H9 (cell line): ENCODE measurements at regions not wholly inside any gene's neighbourhood (a gene's known extent, or its start where the extent isn't known, plus 50 kb on each side); places are given as distances from the start of the nearest gene placed in this dataset.
A peak's percentile ranks its signal among the peaks of the same experiment; 100 is the strongest.

Experiments
- DNase-seq: peaks from one replicate; pipeline ENCODE4 v3.0.0-alpha.2; 2017
- H2AFZ ChIP-seq: one replicate; pipeline ENCODE4 v1.6.1; 2013; ENCODE audit warnings: mild to moderate bottlenecking, low read length, control low read depth, moderate library complexity
- H2AK5ac ChIP-seq: 2 replicates; pipeline ENCODE4 v1.6.1; 2013; ENCODE audit warnings: low read length, control low read depth, mixed read lengths; ENCODE audit not compliant: insufficient read length
- H2BK120ac ChIP-seq: one replicate; pipeline ENCODE4 v1.6.1; 2013; ENCODE audit warnings: low read depth, mild to moderate bottlenecking, low read length, control low read depth, inconsistent platforms; ENCODE audit not compliant: poor library complexity, severe bottlenecking
- H2BK12ac ChIP-seq: 2 replicates; pipeline ENCODE4 v1.6.1; 2013; ENCODE audit warnings: low read length, control low read depth, mixed read lengths, low read depth; ENCODE audit not compliant: insufficient read length
- H2BK15ac ChIP-seq: 2 replicates; pipeline ENCODE4 v1.6.1; 2013; ENCODE audit warnings: low read depth, low read length, control low read depth
- H2BK20ac ChIP-seq: one replicate; pipeline ENCODE4 v1.6.1; 2013; ENCODE audit warnings: low read depth, mild to moderate bottlenecking, low read length, control low read depth, inconsistent platforms; ENCODE audit not compliant: poor library complexity, severe bottlenecking
- H2BK5ac ChIP-seq: 2 replicates; pipeline ENCODE4 v1.6.1; 2013; ENCODE audit warnings: low read length, control low read depth, mixed read lengths; ENCODE audit not compliant: insufficient read length
- H3K14ac ChIP-seq: 2 replicates; pipeline ENCODE4 v1.6.1; 2013; ENCODE audit warnings: low read length, control low read depth; ENCODE audit not compliant: insufficient read depth
- H3K18ac ChIP-seq: 2 replicates; pipeline ENCODE4 v1.6.1; 2013; ENCODE audit warnings: low read depth, mild to moderate bottlenecking, mixed read lengths, low read length, control low read depth; ENCODE audit not compliant: insufficient read length
- H3K23ac ChIP-seq: 2 replicates; pipeline ENCODE4 v1.6.1; 2013; ENCODE audit warnings: low read length, control low read depth, mixed read lengths, low read depth; ENCODE audit not compliant: insufficient read length
- H3K23me2 ChIP-seq: 2 replicates; pipeline ENCODE4 v1.6.1; 2013; ENCODE audit warnings: low read depth, mild to moderate bottlenecking, mixed read lengths, low read length, control low read depth; ENCODE audit not compliant: insufficient read length, poor library complexity, severe bottlenecking
- H3K27ac ChIP-seq: 2 replicates; pipeline ENCODE4 v1.5.1; 2013; ENCODE audit warnings: low read length, control low read depth, mixed read lengths, low read depth; ENCODE audit not compliant: insufficient read length
- H3K27me3 ChIP-seq: 2 replicates; pipeline ENCODE4 v1.6.1; 2013; ENCODE audit warnings: low read length, control low read depth, inconsistent platforms; ENCODE audit not compliant: insufficient read depth
- H3K4ac ChIP-seq: 2 replicates; pipeline ENCODE4 v1.6.1; 2013; ENCODE audit warnings: low read depth, mild to moderate bottlenecking, control low read depth, inconsistent platforms, low read length, moderate library complexity
- H3K4me1 ChIP-seq: 2 replicates; pipeline ENCODE4 v1.6.1; 2013; ENCODE audit warnings: low read length, control low read depth, inconsistent platforms; ENCODE audit not compliant: insufficient read depth
- H3K4me2 ChIP-seq: 2 replicates; pipeline ENCODE4 v1.6.1; 2013; ENCODE audit warnings: low read length, control low read depth, mixed read lengths; ENCODE audit not compliant: insufficient read length, insufficient read depth
- H3K56ac ChIP-seq: 2 replicates; pipeline ENCODE4 v1.6.1; 2013; ENCODE audit warnings: low read depth, mild to moderate bottlenecking, mixed read lengths, low read length, control low read depth; ENCODE audit not compliant: insufficient read length
- H3K79me1 ChIP-seq: 2 replicates; pipeline ENCODE4 v1.6.1; 2013; ENCODE audit warnings: low read depth, mild to moderate bottlenecking, moderate library complexity, low read length, control low read depth, inconsistent platforms; ENCODE audit not compliant: insufficient read depth, poor library complexity, severe bottlenecking
- H3K79me2 ChIP-seq: 2 replicates; pipeline ENCODE4 v1.6.1; 2013; ENCODE audit warnings: low read length, control low read depth, inconsistent platforms; ENCODE audit not compliant: insufficient read depth
- H3K9ac ChIP-seq: 2 replicates; pipeline ENCODE4 v1.6.1; 2013; ENCODE audit warnings: low read length, control low read depth, mixed read lengths; ENCODE audit not compliant: insufficient read length; ENCODE audit errors: extremely low read depth
- H3K9me3 ChIP-seq: one replicate; pipeline ENCODE4 v1.6.1; 2013; ENCODE audit warnings: low read depth, low read length, inconsistent platforms; ENCODE audit not compliant: control insufficient read depth
- H3T11ph ChIP-seq: one replicate; pipeline ENCODE4 v1.6.1; 2013; ENCODE audit warnings: mild to moderate bottlenecking, low read length, control low read depth, inconsistent platforms
- H4K20me1 ChIP-seq: one replicate; pipeline ENCODE4 v1.6.1; 2013; ENCODE audit not compliant: control insufficient read depth, insufficient read length, insufficient read depth
- H4K5ac ChIP-seq: 2 replicates; pipeline ENCODE4 v1.6.1; 2013; ENCODE audit warnings: low read depth, mild to moderate bottlenecking, mixed read lengths, low read length, control low read depth; ENCODE audit not compliant: insufficient read length
- H4K8ac ChIP-seq: replicated peaks from 2 replicates; pipeline ENCODE4 v1.6.1; 2013; ENCODE audit warnings: low read length, control low read depth, mixed read lengths, low read depth; ENCODE audit not compliant: insufficient read length
- H4K91ac ChIP-seq: 2 replicates; pipeline ENCODE4 v1.6.1; 2013; ENCODE audit warnings: low read depth, mild to moderate bottlenecking, moderate library complexity, mixed read lengths, low read length, control low read depth; ENCODE audit not compliant: insufficient read length
- H3K27ac Mint-ChIP-seq, 3 experiments: 2 replicates in 2 of 3; 3 replicates in 1 of 3; pipeline ENCODE4 v1.8.0; 2020 to 2021; ENCODE audit warnings: mixed read lengths in 3 of 3, mild to moderate bottlenecking in 1 of 3, moderate library complexity in 1 of 3
- H3K27me3 Mint-ChIP-seq: 2 replicates; pipeline ENCODE4 v1.8.0; 2021; ENCODE audit warnings: low read depth, mild to moderate bottlenecking, moderate library complexity, mixed read lengths
- H3K36me3 Mint-ChIP-seq, 3 experiments: 2 replicates in 2 of 3; 3 replicates in 1 of 3; pipeline ENCODE4 v1.8.0; 2020 to 2021; ENCODE audit warnings: low read depth in 3 of 3, mixed read lengths in 3 of 3; ENCODE audit not compliant: insufficient read depth in 1 of 3
- H3K4me1 Mint-ChIP-seq, 2 experiments: 2 replicates each; pipeline ENCODE4 v1.8.0; 2020; ENCODE audit warnings: mixed read lengths in 2 of 2
- H3K4me3 Mint-ChIP-seq, 2 experiments: 2 replicates in 1 of 2; 3 replicates in 1 of 2; pipeline ENCODE4 v1.8.0; 2020 to 2021; ENCODE audit warnings: mild to moderate bottlenecking in 2 of 2, mixed read lengths in 2 of 2, moderate library complexity in 1 of 2
- H3K9me3 Mint-ChIP-seq, 2 experiments: 2 replicates in 1 of 2; 3 replicates in 1 of 2; pipeline ENCODE4 v1.8.0; 2020; ENCODE audit warnings: mild to moderate bottlenecking in 2 of 2, mixed read lengths in 2 of 2, moderate library complexity in 1 of 2
- CTCF ChIP-seq: fragments of 200-600 bp; sonication (generic); conservative IDR thresholded peaks from 3 replicates; pipeline ENCODE4 v1.8.0; 2021; ENCODE audit warnings: antibody characterized with exemption, mild to moderate bottlenecking
- WGBS: extraction: QIAGEN DNeasy Blood & Tissue Kit; methylation state at CpG from one replicate; pipeline ENCODE4 v1.1.7; 2013; ENCODE audit warnings: missing lambda C conversion rate, low lambda C conversion rate, mixed read lengths; ENCODE audit not compliant: insufficient read length; ENCODE audit errors: extremely low coverage; 5-methylcytosine and 5-hydroxymethylcytosine counted together

DNA sequence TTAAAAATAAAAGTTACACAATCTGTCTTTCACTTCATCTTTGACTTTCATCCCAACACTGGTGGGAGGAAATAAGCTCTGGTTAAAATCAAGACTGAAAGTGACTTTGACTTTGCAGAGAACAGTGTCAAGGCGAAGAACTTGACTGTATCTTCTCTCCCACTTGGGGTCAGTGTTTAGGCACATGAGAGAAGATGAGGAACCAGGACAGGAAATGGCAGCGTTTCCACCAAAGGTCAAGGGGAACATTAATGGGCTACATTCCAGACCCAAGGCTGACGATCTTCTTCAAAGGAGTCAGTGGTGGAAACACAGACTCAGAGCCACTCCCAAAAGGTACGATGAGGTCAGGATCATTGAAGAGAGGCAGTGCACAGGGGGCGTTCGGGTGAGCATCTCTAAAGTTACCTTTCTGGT is 409.5 kb downstream of the ARHGEF28 start:
- Histone ChIP-seq H3K23ac (no peak overlapping the region), H3K4me1 (no peaks in the 10 kb centered on the region), H3T11ph (no peak overlapping the region), H2AK5ac (no peak overlapping the region), H3K23me2 (no peaks in the 10 kb centered on the region), H4K20me1 (no peaks in the 10 kb centered on the region), H2BK5ac (no peak overlapping the region), H3K27me3 (no peaks in the 10 kb centered on the region), H3K14ac (no peak overlapping the region), H3K4ac (no peak overlapping the region), H3K4me2 (no peak overlapping the region), H3K9me3 (no peaks in the 10 kb centered on the region), H3K27ac (no peak overlapping the region), H2AFZ (no peak overlapping the region), H3K79me1 (no peaks in the 10 kb centered on the region), H3K9ac (no peak overlapping the region), H2BK20ac (no peak overlapping the region), H3K18ac (no peak overlapping the region), H2BK120ac (no peak overlapping the region), H3K56ac (no peak overlapping the region), H2BK12ac (no peak overlapping the region), H2BK15ac (no peak overlapping the region), H3K79me2 (no peaks in the 10 kb centered on the region), H4K8ac (no peak overlapping the region), H4K5ac (no peak overlapping the region), H4K91ac (no peak overlapping the region)
- no peak overlapping the region for H3K4me3 Mint-ChIP-seq
- peaks cover 0 to 3% of the 10 kb centered on the region in 2 experiments; a peak in 1 of 5 replicates for H3K9me3 Mint-ChIP-seq
- peaks cover 11 to 12% of the 10 kb centered on the region in 2 experiments for H3K4me1 Mint-ChIP-seq
- no peak overlapping the region; a peak in 1 of 7 replicates for H3K27ac Mint-ChIP-seq
- no peaks in the 10 kb centered on the region for H3K27me3 Mint-ChIP-seq
- peak; percentile 60 for TF ChIP-seq CTCF
- peak; percentile 46 for DNase-seq
- WGBS, result no CpG with 5 or more reads among the region's 6 CpGs
- no peaks in the 10 kb centered on the region for H3K36me3 Mint-ChIP-seq
